PC-9 (cell line): ENCODE measurements at regions not wholly inside any gene's neighbourhood (a gene's known extent, or its start where the extent isn't known, plus 50 kb on each side); places are given as distances from the start of the nearest gene placed in this dataset.

Experiments used
- BruUV-seq: library from RNA; stranded (reverse); fragments of 400-500 nt; replicated peaks from 2 replicates; lab custom pipeline; 2021; lab: Mats Ljungman, UMichigan
- CTCF ChIA-PET: fragments of 300-600 bp; sonication (Branson Sonifier 250); formaldehyde crosslinking; loops from one replicate; lab custom pipeline; 2022; ENCODE audit warnings: antibody characterized with exemption; lab: Charles Lee
- POLR2A ChIA-PET: fragments of 300-600 bp; sonication (Branson Sonifier 250); formaldehyde crosslinking; loops from one replicate; lab custom pipeline; 2022; ENCODE audit warnings: antibody characterized with exemption; ENCODE audit not compliant: unreplicated experiment; lab: Charles Lee
- DNase-seq, 2 experiments: peaks; one replicate each; pipeline versions ENCODE4 v3.0.0 to v3.0.0-alpha.2; 2015 to 2022; ENCODE audit warnings: mixed read lengths in 1 of 2
- H2AFZ ChIP-seq: fragments of 200-600 bp; sonication (generic); 2 replicates; pipeline ENCODE4 v1.8.1; 2017; ENCODE audit warnings: antibody characterized with exemption
- H3F3A ChIP-seq: fragments of 200-600 bp; sonication (generic); 2 replicates; pipeline ENCODE4 v1.8.1; 2017; ENCODE audit warnings: antibody characterized with exemption, mild to moderate bottlenecking, low read depth; ENCODE audit not compliant: insufficient read depth
- H3K27ac ChIP-seq: fragments of 200-600 bp; sonication (generic); 2 replicates; pipeline ENCODE4 v1.6.1; 2016; ENCODE audit warnings: mixed run types
- H3K27me3 ChIP-seq: fragments of 200-600 bp; sonication (generic); 2 replicates; pipeline ENCODE4 v1.6.1; 2016; ENCODE audit warnings: low read depth, mixed run types; ENCODE audit not compliant: insufficient read depth
- H3K36me3 ChIP-seq: fragments of 200-600 bp; sonication (generic); 2 replicates; pipeline ENCODE4 v1.6.1; 2016; ENCODE audit warnings: low read depth, mixed run types
- H3K4me1 ChIP-seq: fragments of 200-600 bp; sonication (generic); replicated peaks from 2 replicates; pipeline ENCODE4 v1.6.1; 2016; ENCODE audit warnings: mixed run types; ENCODE audit not compliant: insufficient read depth
- H3K4me2 ChIP-seq: fragments of 200-600 bp; sonication (generic); 2 replicates; pipeline ENCODE4 v1.6.1; 2017; ENCODE audit warnings: mixed run types
- H3K4me3 ChIP-seq: fragments of 200-600 bp; sonication (generic); 2 replicates; pipeline ENCODE4 v1.6.1; 2016; ENCODE audit warnings: mixed run types
- H3K79me2 ChIP-seq: fragments of 200-600 bp; sonication (generic); 2 replicates; pipeline ENCODE4 v1.6.1; 2017; ENCODE audit warnings: low read depth, mixed run types
- H3K9me2 ChIP-seq: fragments of 200-600 bp; sonication (generic); 2 replicates; pipeline ENCODE4 v1.8.1; 2017; ENCODE audit warnings: mild to moderate bottlenecking; ENCODE audit not compliant: insufficient read depth
- H3K9me3 ChIP-seq: fragments of 200-600 bp; sonication (generic); 2 replicates; pipeline ENCODE4 v1.8.1; 2016; ENCODE audit warnings: low read depth; ENCODE audit not compliant: insufficient read depth
- H4K20me1 ChIP-seq: fragments of 200-600 bp; sonication (generic); 2 replicates; pipeline ENCODE4 v1.8.1; 2017; ENCODE audit not compliant: insufficient read depth
- EZH2 ChIP-seq: fragments of 200-600 bp; sonication (generic); IDR thresholded peaks from 2 replicates; pipeline ENCODE4 v1.8.0; 2017; ENCODE audit warnings: antibody characterized with exemption, low read depth
- intact Hi-C: fragments of 100-400 bp; cut with micrococcal nuclease; formaldehyde crosslinking; loops from one replicate; pipeline ENCODE4 v1.10.0; 2022; ENCODE audit not compliant: unreplicated experiment
- TF ChIP-seq, protein P1 (sequence below): fragments of 200-600 bp; sonication (generic); conservative IDR thresholded peaks from 2 replicates; pipeline ENCODE4 v1.6.1; 2017; ENCODE audit warnings: mixed run types, antibody characterized with exemption, mild to moderate bottlenecking, moderate library complexity

- H3K4me1 ChIP-seq, result peaks cover 11% of the 10 kb centered on the region
- H3K4me2 ChIP-seq, result no peak overlapping the region
- no peak overlapping the region for H2AFZ ChIP-seq
- no peaks in the 10 kb centered on the region for H3K36me3 ChIP-seq
- H3K4me3 ChIP-seq, result no peak overlapping the region
- H3K79me2 ChIP-seq, result no peaks in the 10 kb centered on the region
- no peak for TF ChIP-seq EZH2
- TF ChIP-seq, protein P1, sequence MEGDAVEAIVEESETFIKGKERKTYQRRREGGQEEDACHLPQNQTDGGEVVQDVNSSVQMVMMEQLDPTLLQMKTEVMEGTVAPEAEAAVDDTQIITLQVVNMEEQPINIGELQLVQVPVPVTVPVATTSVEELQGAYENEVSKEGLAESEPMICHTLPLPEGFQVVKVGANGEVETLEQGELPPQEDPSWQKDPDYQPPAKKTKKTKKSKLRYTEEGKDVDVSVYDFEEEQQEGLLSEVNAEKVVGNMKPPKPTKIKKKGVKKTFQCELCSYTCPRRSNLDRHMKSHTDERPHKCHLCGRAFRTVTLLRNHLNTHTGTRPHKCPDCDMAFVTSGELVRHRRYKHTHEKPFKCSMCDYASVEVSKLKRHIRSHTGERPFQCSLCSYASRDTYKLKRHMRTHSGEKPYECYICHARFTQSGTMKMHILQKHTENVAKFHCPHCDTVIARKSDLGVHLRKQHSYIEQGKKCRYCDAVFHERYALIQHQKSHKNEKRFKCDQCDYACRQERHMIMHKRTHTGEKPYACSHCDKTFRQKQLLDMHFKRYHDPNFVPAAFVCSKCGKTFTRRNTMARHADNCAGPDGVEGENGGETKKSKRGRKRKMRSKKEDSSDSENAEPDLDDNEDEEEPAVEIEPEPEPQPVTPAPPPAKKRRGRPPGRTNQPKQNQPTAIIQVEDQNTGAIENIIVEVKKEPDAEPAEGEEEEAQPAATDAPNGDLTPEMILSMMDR, result no peak
- ChIA-PET CTCF (no interaction called here), POLR2A (no interaction called here)
- BruUV-seq, result no TSS peak
- no peaks in the 10 kb centered on the region for H4K20me1 ChIP-seq
- intact Hi-C loops, result no loop called here
- no peak for DNase-seq
- peaks cover 7% of the 10 kb centered on the region; the same call in 1 of the 2 replicates for H3K9me3 ChIP-seq
- H3K9me2 ChIP-seq, result no peaks in the 10 kb centered on the region
- H3K27me3 ChIP-seq, result no peaks in the 10 kb centered on the region
- H3K27ac ChIP-seq, result no peak overlapping the region
- no peaks in the 10 kb centered on the region for H3F3A ChIP-seq
Observed at GRCh38 chr13:44101347-44102083, 221.8 kb downstream of the LACC1 start.

GRCh38 chr13:44103429-44104196 is 223.9 kb downstream of the LACC1 start:
- no peak for DNase-seq
- ChIA-PET CTCF (no interaction called here), POLR2A (interaction anchor here (0.7 kb wide), 1 partner anchor 1827 kb away, joined by 5 read pairs; no protein-coding TSS in a partner anchor)
- Histone ChIP-seq H3K4me1 (peaks cover 32% of the 10 kb centered on the region), H4K20me1 (no peaks in the 10 kb centered on the region), H2AFZ (no peak overlapping the region), H3K9me2 (no peaks in the 10 kb centered on the region), H3K36me3 (no peaks in the 10 kb centered on the region), H3K79me2 (no peaks in the 10 kb centered on the region), H3F3A (peaks cover 9% of the 10 kb centered on the region), H3K9me3 (peaks cover 7% of the 10 kb centered on the region; the same call in 1 of the 2 replicates), H3K27me3 (no peaks in the 10 kb centered on the region), H3K4me2 (no peak overlapping the region), H3K27ac (no peak overlapping the region), H3K4me3 (no peak overlapping the region)
- intact Hi-C loops, result no loop called here
- TF ChIP-seq EZH2, result no peak
- TF ChIP-seq, protein P1, result no peak
- no TSS peak for BruUV-seq

DNA sequence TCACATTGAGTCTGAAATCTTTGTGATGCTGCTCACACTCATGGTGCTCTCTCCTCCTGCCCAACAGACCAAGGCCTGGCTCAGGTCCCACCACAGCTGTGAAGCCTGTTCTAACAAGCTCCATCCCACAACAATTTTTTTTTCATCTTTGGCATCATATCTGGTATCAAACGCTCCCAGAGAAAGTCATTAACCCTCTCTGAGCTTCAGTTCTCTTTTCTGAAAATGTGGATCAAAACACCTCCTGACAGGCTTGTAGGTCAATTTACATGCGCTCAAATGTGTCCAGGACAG is 224.4 kb downstream of the LACC1 start:
- ChIA-PET CTCF (no interaction called here), POLR2A (no interaction called here)
- H3K4me2 ChIP-seq, result no peak overlapping the region
- intact Hi-C loops, result no loop called here
- H3K79me2 ChIP-seq, result no peaks in the 10 kb centered on the region
- no TSS peak for BruUV-seq
- no peak overlapping the region for H3K27ac ChIP-seq
- TF ChIP-seq, protein P1, result no peak
- TF ChIP-seq EZH2, result no peak
- peaks cover 38% of the 10 kb centered on the region for H3K4me1 ChIP-seq
- H2AFZ ChIP-seq, result no peak overlapping the region
- H4K20me1 ChIP-seq, result no peaks in the 10 kb centered on the region
- H3K9me2 ChIP-seq, result no peaks in the 10 kb centered on the region
- H3K9me3 ChIP-seq, result peaks cover 7% of the 10 kb centered on the region; the same call in 1 of the 2 replicates
- H3K4me3 ChIP-seq, result no peak overlapping the region
- no peak for DNase-seq
- no peaks in the 10 kb centered on the region for H3K27me3 ChIP-seq
- peaks cover 14% of the 10 kb centered on the region for H3F3A ChIP-seq
- no peaks in the 10 kb centered on the region for H3K36me3 ChIP-seq
